ENCODE measurements at regions not wholly inside any gene's neighbourhood (a gene's known extent, or its start where the extent isn't known, plus 50 kb on each side); places are given as distances from the start of the nearest gene placed in this dataset.

GRCh38 chr22:26942637-26942957, 285.2 kb downstream of the MIAT start (continued):
- no peak for TF ChIP-seq ATF3 (IDR thresholded peaks at IDR 0.05; ENCODE audit: insufficient read depth, low read depth, low read length)
- no peak for TF ChIP-seq MAX (IDR thresholded peaks at IDR 0.05)
- TF ChIP-seq POLR2AphosphoS5 (IDR thresholded peaks at IDR 0.05; ENCODE audit: low read depth, low read length): no peak
- no peak for TF ChIP-seq ZNF274 (IDR thresholded peaks at IDR 0.05; ENCODE audit: borderline replicate concordance, extremely low read depth, low read length)
- no peak for TF ChIP-seq MAFK (IDR thresholded peaks at IDR 0.05; ENCODE audit: low read depth, low read length)
- no peak for TF ChIP-seq E2F6 (IDR thresholded peaks at IDR 0.05)
- no peak for TF ChIP-seq FOSL1 (IDR thresholded peaks at IDR 0.05; ENCODE audit: insufficient read depth, low read depth, low read length)

Measured in H1 (cell line).